Activated naive CD4-positive, alpha-beta T cell treated with anti-CD3 and anti-CD28 coated beads, Interleukin-2, amount 10 ng/mL, durations not matched to agents 7 days and 5 days (primary cell): ENCODE measurements at regions not wholly inside any gene's neighbourhood (a gene's known extent, or its start where the extent isn't known, plus 50 kb on each side); places are given as distances from the start of the nearest gene placed in this dataset.
"Not testable (repeated sequence)": the region's sequence is repeated elsewhere in the genome, so short reads cannot be mapped to it uniquely, and the experiment has no call there.

ENCODE experiments used
- CTCF ChIA-PET: fragments of 350-600 bp; sonication (Branson Sonifier 250); formaldehyde crosslinking; loops from one replicate; lab custom pipeline; 2021; ENCODE audit warnings: antibody characterized with exemption; lab: Charles Lee
- DNase-seq: peaks from one replicate; pipeline ENCODE4 v3.0.0-alpha.2; 2020
- H3K27ac Mint-ChIP-seq: one replicate; pipeline ENCODE4 v1.8.0; 2021; ENCODE audit warnings: mild to moderate bottlenecking, moderate library complexity, mixed read lengths
- H3K27me3 Mint-ChIP-seq: one replicate; pipeline ENCODE4 v1.8.0; 2021; ENCODE audit warnings: mild to moderate bottlenecking, mixed read lengths
- H3K36me3 Mint-ChIP-seq: one replicate; pipeline ENCODE4 v1.8.0; 2021; ENCODE audit warnings: mixed read lengths
- H3K4me1 Mint-ChIP-seq: one replicate; pipeline ENCODE4 v1.8.0; 2021; ENCODE audit warnings: mixed read lengths
- H3K4me3 Mint-ChIP-seq: one replicate; pipeline ENCODE4 v1.8.0; 2021; ENCODE audit warnings: mild to moderate bottlenecking, moderate library complexity, mixed read lengths
- H3K9me3 Mint-ChIP-seq: one replicate; pipeline ENCODE4 v1.8.0; 2021; ENCODE audit warnings: mixed read lengths

GRCh38 chr2:238599549-238600505 is 173.1 kb downstream of the ASB1 start:
- Mint-ChIP-seq H3K36me3 (no peaks in the 10 kb centered on the region), H3K9me3 (peaks cover 2% of the 10 kb centered on the region), H3K27me3 (peaks cover 19% of the 10 kb centered on the region), H3K4me1 (no peaks in the 10 kb centered on the region), H3K4me3 (no peak overlapping the region), H3K27ac (no peak overlapping the region)
- DNase-seq: no peak
- CTCF ChIA-PET: no interaction called here

GRCh38 chr2:238600506-238601432 is 174.0 kb downstream of the ASB1 start:
- CTCF ChIA-PET: no interaction called here
- no peaks in the 10 kb centered on the region for H3K36me3 Mint-ChIP-seq
- peaks cover 2% of the 10 kb centered on the region for H3K9me3 Mint-ChIP-seq
- no peak overlapping the region for H3K4me3 Mint-ChIP-seq
- H3K27ac Mint-ChIP-seq: no peak overlapping the region
- H3K27me3 Mint-ChIP-seq: peaks cover 20% of the 10 kb centered on the region
- H3K4me1 Mint-ChIP-seq: no peaks in the 10 kb centered on the region
- DNase-seq: no peak

GRCh38 chr2:238601433-238602222 is 174.9 kb downstream of the ASB1 start:
- Mint-ChIP-seq H3K4me3 (no peak overlapping the region), H3K9me3 (peaks cover 2% of the 10 kb centered on the region), H3K27ac (no peak overlapping the region), H3K4me1 (no peaks in the 10 kb centered on the region), H3K36me3 (no peaks in the 10 kb centered on the region), H3K27me3 (peaks cover 28% of the 10 kb centered on the region)
- CTCF ChIA-PET: no interaction called here
- no peak for DNase-seq

GRCh38 chr2:238602223-238602960 is 175.7 kb downstream of the ASB1 start:
- no peak overlapping the region for H3K27ac Mint-ChIP-seq
- no peaks in the 10 kb centered on the region for H3K36me3 Mint-ChIP-seq
- H3K4me1 Mint-ChIP-seq: no peaks in the 10 kb centered on the region
- peaks cover 32% of the 10 kb centered on the region for H3K27me3 Mint-ChIP-seq
- DNase-seq: no peak
- CTCF ChIA-PET: interaction anchor here (0.6 kb wide), 1 partner anchor 92 kb away, joined by 3 read pairs; no protein-coding TSS in a partner anchor
- H3K4me3 Mint-ChIP-seq: no peak overlapping the region
- peaks cover 2% of the 10 kb centered on the region for H3K9me3 Mint-ChIP-seq

GRCh38 chr2:238603596-238603995 is 176.9 kb downstream of the ASB1 start:
- DNase-seq: no peak
- CTCF ChIA-PET: no interaction called here
- H3K4me3 Mint-ChIP-seq: no peak overlapping the region
- no peaks in the 10 kb centered on the region for H3K36me3 Mint-ChIP-seq
- H3K4me1 Mint-ChIP-seq: no peaks in the 10 kb centered on the region
- H3K27me3 Mint-ChIP-seq: peaks cover 32% of the 10 kb centered on the region
- peaks cover 2% of the 10 kb centered on the region for H3K9me3 Mint-ChIP-seq
- H3K27ac Mint-ChIP-seq: no peak overlapping the region

GRCh38 chr2:238606311-238606710 is 179.6 kb downstream of the ASB1 start:
- peaks cover 2% of the 10 kb centered on the region for H3K9me3 Mint-ChIP-seq
- DNase-seq: no peak
- H3K4me1 Mint-ChIP-seq: no peaks in the 10 kb centered on the region
- CTCF ChIA-PET: no interaction called here
- H3K27me3 Mint-ChIP-seq: peaks cover 27% of the 10 kb centered on the region
- no peak overlapping the region for H3K27ac Mint-ChIP-seq
- H3K36me3 Mint-ChIP-seq: no peaks in the 10 kb centered on the region
- no peak overlapping the region for H3K4me3 Mint-ChIP-seq

GRCh38 chr2:238613610-238614009 is 186.9 kb downstream of the ASB1 start:
- Mint-ChIP-seq H3K4me3 (no peak overlapping the region), H3K4me1 (no peaks in the 10 kb centered on the region), H3K27ac (no peak overlapping the region), H3K27me3 (peaks cover 6% of the 10 kb centered on the region), H3K36me3 (no peaks in the 10 kb centered on the region), H3K9me3 (no peaks in the 10 kb centered on the region)
- CTCF ChIA-PET: no interaction called here
- no peak for DNase-seq

- Mint-ChIP-seq H3K27ac (no peak overlapping the region), H3K4me1 (no peaks in the 10 kb centered on the region), H3K27me3 (peaks cover 7% of the 10 kb centered on the region), H3K4me3 (no peak overlapping the region), H3K9me3 (no peaks in the 10 kb centered on the region), H3K36me3 (no peaks in the 10 kb centered on the region)
- no peak for DNase-seq
- CTCF ChIA-PET: no interaction called here
These were observed 187.6 kb downstream of the ASB1 start for GRCh38 chr2:238614376-238614775.

GRCh38 chr2:238615187-238615586 is 188.5 kb downstream of the ASB1 start:
- no peak for DNase-seq
- Mint-ChIP-seq H3K4me1 (no peaks in the 10 kb centered on the region), H3K27me3 (peaks cover 7% of the 10 kb centered on the region), H3K4me3 (no peak overlapping the region), H3K27ac (no peak overlapping the region), H3K9me3 (no peaks in the 10 kb centered on the region), H3K36me3 (no peaks in the 10 kb centered on the region)
- CTCF ChIA-PET: no interaction called here

GRCh38 chr2:238616681-238617080 is 190.0 kb downstream of the ASB1 start:
- peaks cover 7% of the 10 kb centered on the region for H3K27me3 Mint-ChIP-seq
- no peaks in the 10 kb centered on the region for H3K9me3 Mint-ChIP-seq
- H3K4me3 Mint-ChIP-seq: no peak overlapping the region
- H3K27ac Mint-ChIP-seq: no peak overlapping the region
- DNase-seq: no peak
- no peaks in the 10 kb centered on the region for H3K36me3 Mint-ChIP-seq
- no peaks in the 10 kb centered on the region for H3K4me1 Mint-ChIP-seq
- CTCF ChIA-PET: no interaction called here

- H3K27ac Mint-ChIP-seq, H3K4me1 Mint-ChIP-seq, H3K36me3 Mint-ChIP-seq, H3K4me3 Mint-ChIP-seq, H3K9me3 Mint-ChIP-seq, DNase-seq: not testable (repeated sequence)
- H3K27me3 Mint-ChIP-seq: peaks cover 11% of the 10 kb centered on the region
- CTCF ChIA-PET: interaction anchor here (0.7 kb wide), 1 partner anchor 166 kb away, joined by 3 read pairs; no protein-coding TSS in a partner anchor
These were observed 192.0 kb downstream of the ASB1 start for GRCh38 chr2:238618494-238619283.

- no peak for DNase-seq
- peaks cover 6% of the 10 kb centered on the region for H3K27me3 Mint-ChIP-seq
- no peak overlapping the region for H3K27ac Mint-ChIP-seq
- H3K36me3 Mint-ChIP-seq: no peaks in the 10 kb centered on the region
- H3K4me1 Mint-ChIP-seq: no peaks in the 10 kb centered on the region
- no peaks in the 10 kb centered on the region for H3K9me3 Mint-ChIP-seq
- no peak overlapping the region for H3K4me3 Mint-ChIP-seq
- CTCF ChIA-PET: no interaction called here
These were observed 201.2 kb downstream of the ASB1 start for GRCh38 chr2:238627899-238628298.

GRCh38 chr2:238629064-238629463 is 202.3 kb downstream of the ASB1 start:
- H3K27me3 Mint-ChIP-seq: peaks cover 6% of the 10 kb centered on the region
- no peak overlapping the region for H3K4me3 Mint-ChIP-seq
- no peak overlapping the region for H3K27ac Mint-ChIP-seq
- CTCF ChIA-PET: no interaction called here
- no peaks in the 10 kb centered on the region for H3K9me3 Mint-ChIP-seq
- no peaks in the 10 kb centered on the region for H3K4me1 Mint-ChIP-seq
- H3K36me3 Mint-ChIP-seq: no peaks in the 10 kb centered on the region
- no peak for DNase-seq
